K562 (cell line): ENCODE measurements at regions not wholly inside any gene's neighbourhood (a gene's known extent, or its start where the extent isn't known, plus 50 kb on each side); places are given as distances from the start of the nearest gene placed in this dataset.

Source experiments
- HBP1 ChIP-seq: fragments of 450-650 bp; formaldehyde crosslinking; IDR thresholded peaks from 2 replicates; pipeline ENCODE4 v1.4.0; 2022; ENCODE audit warnings: missing genetic modification characterization
- HCFC1 ChIP-seq: IDR thresholded peaks from 2 replicates; pipeline ENCODE4 v1.6.1; 2012; ENCODE audit warnings: low read depth, low read length, improper control_type of control experiment
- KAT8 ChIP-seq: fragments of 450-650 bp; IDR thresholded peaks from 2 replicates; pipeline ENCODE4 v1.6.1; 2016; ENCODE audit warnings: low read depth, mild to moderate bottlenecking
- MXI1 ChIP-seq: IDR thresholded peaks from 2 replicates; pipeline ENCODE4 v1.6.1; 2011; ENCODE audit warnings: low read depth, mild to moderate bottlenecking, improper control_type of control experiment, low read length
- POLR2A ChIP-seq: fragments of 450-650 bp; conservative IDR thresholded peaks from 2 replicates; pipeline ENCODE4 v1.6.1; 2016
- REST ChIP-seq, 2 experiments: fragments of 450-650 bp; formaldehyde crosslinking in 1 of 2; IDR thresholded peaks; 2 replicates each; pipeline versions ENCODE4 v1.4.0 to v1.6.1; 2014 to 2020; ENCODE audit warnings: mild to moderate bottlenecking in 2 of 2, borderline replicate concordance in 1 of 2, low read depth in 1 of 2
- TCF7L2 ChIP-seq: fragments of 150-350 bp; IDR thresholded peaks from 2 replicates; pipeline ENCODE4 v1.6.1; 2016; ENCODE audit warnings: low read depth, mild to moderate bottlenecking, low read length, moderate library complexity
- TEAD4 ChIP-seq, 2 experiments: sonication (generic) in 1 of 2; formaldehyde crosslinking in 1 of 2; IDR thresholded peaks; 2 replicates each; pipeline versions ENCODE4 v1.6.1 to v1.8.0; 2012 to 2022; ENCODE audit warnings: borderline replicate concordance in 1 of 2, inconsistent platforms in 1 of 2, low read length in 1 of 2, mild to moderate bottlenecking in 1 of 2, missing genetic modification reagents in 1 of 2
- ZNF282 ChIP-seq: sonication (generic); formaldehyde crosslinking; IDR thresholded peaks from 2 replicates; pipeline ENCODE4 v1.8.1; 2023; ENCODE audit warnings: missing genetic modification reagents
- TF ChIP-seq, protein P1 (sequence below), 3 experiments: IDR thresholded peaks in 2 of 3; conservative IDR thresholded peaks in 1 of 3; 2 replicates each; pipeline ENCODE4 v1.5.1; 2011 to 2012; ENCODE audit warnings: low read length in 3 of 3, mild to moderate bottlenecking in 3 of 3, control low read depth in 2 of 3, improper control_type of control experiment in 1 of 3, inconsistent platforms in 1 of 3, low read depth in 1 of 3, mixed read lengths in 1 of 3, moderate library complexity in 1 of 3; ENCODE audit not compliant: insufficient read depth in 2 of 3
- TF ChIP-seq, protein P2 (sequence below): fragments of 250-450 bp; sonication (Bioruptor Pico); IDR thresholded peaks from 2 replicates; pipeline ENCODE4 v1.4.0; 2020; ENCODE audit warnings: mild to moderate bottlenecking, moderate library complexity
- TF ChIP-seq, protein P3 (sequence below): sonication (generic); formaldehyde crosslinking; IDR thresholded peaks from 2 replicates; pipeline ENCODE4 v1.8.1; 2023; ENCODE audit warnings: mild to moderate bottlenecking, missing genetic modification reagents, moderate library complexity

DNA sequence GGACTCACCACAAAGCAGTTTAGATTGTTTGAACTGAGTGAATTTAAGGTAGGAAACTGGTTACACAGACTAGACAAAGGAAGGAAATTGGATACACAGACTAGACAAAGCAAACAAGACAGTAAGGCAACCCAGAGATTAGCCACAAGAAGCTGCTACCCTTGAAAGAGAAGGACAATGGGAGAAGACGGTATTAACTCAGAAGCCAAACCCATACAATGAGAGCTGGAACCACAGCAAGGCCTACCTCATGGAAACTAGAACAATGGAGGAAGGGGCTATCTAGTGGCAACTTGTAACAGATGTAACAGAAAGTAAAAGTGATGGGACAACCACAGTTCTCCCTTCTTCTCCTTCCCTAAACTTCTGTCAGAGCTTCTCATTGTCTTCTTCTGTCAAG lies 410.9 kb upstream of the SPRY2 start:
- TF ChIP-seq, protein P1, sequence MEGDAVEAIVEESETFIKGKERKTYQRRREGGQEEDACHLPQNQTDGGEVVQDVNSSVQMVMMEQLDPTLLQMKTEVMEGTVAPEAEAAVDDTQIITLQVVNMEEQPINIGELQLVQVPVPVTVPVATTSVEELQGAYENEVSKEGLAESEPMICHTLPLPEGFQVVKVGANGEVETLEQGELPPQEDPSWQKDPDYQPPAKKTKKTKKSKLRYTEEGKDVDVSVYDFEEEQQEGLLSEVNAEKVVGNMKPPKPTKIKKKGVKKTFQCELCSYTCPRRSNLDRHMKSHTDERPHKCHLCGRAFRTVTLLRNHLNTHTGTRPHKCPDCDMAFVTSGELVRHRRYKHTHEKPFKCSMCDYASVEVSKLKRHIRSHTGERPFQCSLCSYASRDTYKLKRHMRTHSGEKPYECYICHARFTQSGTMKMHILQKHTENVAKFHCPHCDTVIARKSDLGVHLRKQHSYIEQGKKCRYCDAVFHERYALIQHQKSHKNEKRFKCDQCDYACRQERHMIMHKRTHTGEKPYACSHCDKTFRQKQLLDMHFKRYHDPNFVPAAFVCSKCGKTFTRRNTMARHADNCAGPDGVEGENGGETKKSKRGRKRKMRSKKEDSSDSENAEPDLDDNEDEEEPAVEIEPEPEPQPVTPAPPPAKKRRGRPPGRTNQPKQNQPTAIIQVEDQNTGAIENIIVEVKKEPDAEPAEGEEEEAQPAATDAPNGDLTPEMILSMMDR (IDR thresholded peaks at IDR 0.05 in 2 of 3, conservative IDR thresholded peaks at IDR 0.05 in 1 of 3; ENCODE audit: insufficient read depth in 2 of 3, low read depth in 1 of 3, low read length in 3 of 3), result no peak
- no peak for TF ChIP-seq HBP1 (CRISPR knock-in tag)
- TF ChIP-seq POLR2A, result no peak
- no peak for TF ChIP-seq KAT8
- TF ChIP-seq HCFC1, result no peak
- TF ChIP-seq, protein P2, sequence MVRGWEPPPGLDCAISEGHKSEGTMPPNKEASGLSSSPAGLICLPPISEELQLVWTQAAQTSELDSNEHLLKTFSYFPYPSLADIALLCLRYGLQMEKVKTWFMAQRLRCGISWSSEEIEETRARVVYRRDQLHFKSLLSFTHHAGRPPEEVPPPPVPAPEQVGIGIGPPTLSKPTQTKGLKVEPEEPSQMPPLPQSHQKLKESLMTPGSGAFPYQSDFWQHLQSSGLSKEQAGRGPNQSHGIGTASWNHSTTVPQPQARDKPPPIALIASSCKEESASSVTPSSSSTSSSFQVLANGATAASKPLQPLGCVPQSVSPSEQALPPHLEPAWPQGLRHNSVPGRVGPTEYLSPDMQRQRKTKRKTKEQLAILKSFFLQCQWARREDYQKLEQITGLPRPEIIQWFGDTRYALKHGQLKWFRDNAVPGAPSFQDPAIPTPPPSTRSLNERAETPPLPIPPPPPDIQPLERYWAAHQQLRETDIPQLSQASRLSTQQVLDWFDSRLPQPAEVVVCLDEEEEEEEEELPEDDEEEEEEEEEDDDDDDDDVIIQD, result no peak
- no peak for TF ChIP-seq MXI1
- TF ChIP-seq TCF7L2, result no peak
- no peak for TF ChIP-seq ZNF282 (CRISPR knock-in tag)
- TF ChIP-seq TEAD4 (IDR thresholded peaks at IDR 0.05; ENCODE audit: low read length), result no peak
- TF ChIP-seq TEAD4 (CRISPR knock-in tag; IDR thresholded peaks at IDR 0.05; ENCODE audit: borderline replicate concordance), result no peak
- no peak for TF ChIP-seq REST (IDR thresholded peaks at IDR 0.05; ENCODE audit: borderline replicate concordance)
- TF ChIP-seq REST (CRISPR knock-in tag; IDR thresholded peaks at IDR 0.05; ENCODE audit: low read depth), result no peak
- TF ChIP-seq, protein P3, sequence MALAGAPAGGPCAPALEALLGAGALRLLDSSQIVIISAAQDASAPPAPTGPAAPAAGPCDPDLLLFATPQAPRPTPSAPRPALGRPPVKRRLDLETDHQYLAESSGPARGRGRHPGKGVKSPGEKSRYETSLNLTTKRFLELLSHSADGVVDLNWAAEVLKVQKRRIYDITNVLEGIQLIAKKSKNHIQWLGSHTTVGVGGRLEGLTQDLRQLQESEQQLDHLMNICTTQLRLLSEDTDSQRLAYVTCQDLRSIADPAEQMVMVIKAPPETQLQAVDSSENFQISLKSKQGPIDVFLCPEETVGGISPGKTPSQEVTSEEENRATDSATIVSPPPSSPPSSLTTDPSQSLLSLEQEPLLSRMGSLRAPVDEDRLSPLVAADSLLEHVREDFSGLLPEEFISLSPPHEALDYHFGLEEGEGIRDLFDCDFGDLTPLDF (CRISPR knock-in tag), result no peak
